ENCODE measurements at regions not wholly inside any gene's neighbourhood (a gene's known extent, or its start where the extent isn't known, plus 50 kb on each side); places are given as distances from the start of the nearest gene placed in this dataset.
A peak's percentile ranks its signal among the peaks of the same experiment; 100 is the strongest.
"Not testable (repeated sequence)": the region's sequence is repeated elsewhere in the genome, so short reads cannot be mapped to it uniquely, and the experiment has no call there.

DNA sequence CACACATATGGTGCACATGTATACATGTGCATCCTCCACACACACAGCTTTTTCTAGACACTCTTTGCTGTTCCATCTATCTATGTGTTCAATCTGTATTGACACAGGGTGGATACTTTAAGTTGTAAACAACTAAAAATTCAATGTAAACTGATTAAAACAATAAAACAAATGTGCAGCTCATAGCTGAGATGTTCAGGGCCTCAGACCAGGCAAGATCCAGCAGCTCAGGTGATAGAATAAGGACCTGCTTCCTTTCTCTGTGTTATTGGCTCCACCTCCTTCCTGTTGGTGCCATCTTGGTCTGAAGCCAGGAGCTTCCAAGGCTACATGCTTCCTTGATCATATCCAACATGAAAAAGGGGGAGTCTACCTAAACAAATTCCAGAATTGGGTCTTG, 158.1 kb upstream of the RFLNA start:
- no peak for DNase-seq (ENCODE audit: low read depth)
- Histone ChIP-seq H3K27me3 (ENCODE audit: control insufficient read depth, insufficient read depth, low read length) (no peaks in the 10 kb centered on the region), H3K4me3 (ENCODE audit: low read depth, low read length) (no peak overlapping the region), H3K36me3 (ENCODE audit: control insufficient read depth, insufficient read depth, low read length) (no peaks in the 10 kb centered on the region)
- TF ChIP-seq, protein P1, sequence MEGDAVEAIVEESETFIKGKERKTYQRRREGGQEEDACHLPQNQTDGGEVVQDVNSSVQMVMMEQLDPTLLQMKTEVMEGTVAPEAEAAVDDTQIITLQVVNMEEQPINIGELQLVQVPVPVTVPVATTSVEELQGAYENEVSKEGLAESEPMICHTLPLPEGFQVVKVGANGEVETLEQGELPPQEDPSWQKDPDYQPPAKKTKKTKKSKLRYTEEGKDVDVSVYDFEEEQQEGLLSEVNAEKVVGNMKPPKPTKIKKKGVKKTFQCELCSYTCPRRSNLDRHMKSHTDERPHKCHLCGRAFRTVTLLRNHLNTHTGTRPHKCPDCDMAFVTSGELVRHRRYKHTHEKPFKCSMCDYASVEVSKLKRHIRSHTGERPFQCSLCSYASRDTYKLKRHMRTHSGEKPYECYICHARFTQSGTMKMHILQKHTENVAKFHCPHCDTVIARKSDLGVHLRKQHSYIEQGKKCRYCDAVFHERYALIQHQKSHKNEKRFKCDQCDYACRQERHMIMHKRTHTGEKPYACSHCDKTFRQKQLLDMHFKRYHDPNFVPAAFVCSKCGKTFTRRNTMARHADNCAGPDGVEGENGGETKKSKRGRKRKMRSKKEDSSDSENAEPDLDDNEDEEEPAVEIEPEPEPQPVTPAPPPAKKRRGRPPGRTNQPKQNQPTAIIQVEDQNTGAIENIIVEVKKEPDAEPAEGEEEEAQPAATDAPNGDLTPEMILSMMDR (IDR thresholded peaks at IDR 0.05; ENCODE audit: insufficient read depth, low read length, severe bottlenecking), result no peak
- no peak for FAIRE-seq

DNA sequence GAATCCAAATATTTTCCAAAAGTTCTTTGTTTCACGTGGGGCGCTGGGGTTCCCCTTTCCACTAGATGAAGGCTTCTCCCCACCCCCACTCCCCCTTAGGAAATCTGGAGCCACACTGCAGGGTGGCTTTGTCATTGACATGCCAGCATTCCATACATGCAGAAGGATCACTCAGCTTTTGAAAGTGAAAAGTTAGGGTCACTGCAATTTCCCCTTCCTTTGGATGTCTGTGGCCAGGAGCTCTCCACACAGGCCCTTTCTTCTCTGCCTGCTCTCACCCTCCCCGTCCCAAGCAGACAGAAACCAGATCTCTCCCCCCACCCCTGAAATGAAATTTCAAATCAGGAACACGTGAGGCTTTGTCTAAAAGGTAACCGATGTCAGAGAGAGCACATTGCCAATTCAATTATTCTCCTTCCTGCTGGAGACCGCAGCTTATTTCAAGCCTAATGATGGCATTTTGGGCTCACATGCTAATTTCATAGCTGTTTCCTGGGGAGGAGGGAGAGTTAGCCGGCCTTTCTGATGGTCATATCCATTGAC, 153.9 kb upstream of the RFLNA start:
- H3K4me3 ChIP-seq (ENCODE audit: low read depth, low read length), result no peak overlapping the region
- DNase-seq (ENCODE audit: low read depth) (no peak), FAIRE-seq (no peak)
- H3K27me3 ChIP-seq (ENCODE audit: control insufficient read depth, insufficient read depth, low read length), result no peaks in the 10 kb centered on the region
- TF ChIP-seq, protein P1 (IDR thresholded peaks at IDR 0.05; ENCODE audit: insufficient read depth, low read length, severe bottlenecking), result no peak
- H3K36me3 ChIP-seq (ENCODE audit: control insufficient read depth, insufficient read depth, low read length), result no peaks in the 10 kb centered on the region

DNA sequence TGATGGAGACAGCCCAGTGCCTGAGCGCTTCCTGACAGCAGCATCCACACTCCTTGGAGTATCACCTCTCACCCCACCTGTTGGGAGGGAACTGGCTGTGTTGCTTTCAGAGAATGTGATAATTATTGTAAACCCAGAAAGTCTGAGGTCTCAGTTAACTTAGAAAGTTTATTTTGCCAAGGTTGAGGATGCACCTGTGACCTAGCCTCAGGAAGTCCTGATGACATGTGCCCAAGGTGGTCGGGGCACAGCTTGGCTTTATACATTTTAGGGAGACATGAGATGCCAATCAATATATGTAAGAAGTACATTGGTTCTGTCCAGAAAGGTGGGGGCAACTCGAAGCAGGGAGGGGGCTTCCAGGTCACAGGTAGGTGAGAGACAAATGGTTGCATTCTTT, 153.3 kb upstream of the RFLNA start:
- FAIRE-seq; H3K27me3 ChIP-seq (ENCODE audit: control insufficient read depth, insufficient read depth, low read length); H3K36me3 ChIP-seq (ENCODE audit: control insufficient read depth, insufficient read depth, low read length); H3K4me3 ChIP-seq (ENCODE audit: low read depth, low read length); DNase-seq (ENCODE audit: low read depth): not testable (repeated sequence)

DNA sequence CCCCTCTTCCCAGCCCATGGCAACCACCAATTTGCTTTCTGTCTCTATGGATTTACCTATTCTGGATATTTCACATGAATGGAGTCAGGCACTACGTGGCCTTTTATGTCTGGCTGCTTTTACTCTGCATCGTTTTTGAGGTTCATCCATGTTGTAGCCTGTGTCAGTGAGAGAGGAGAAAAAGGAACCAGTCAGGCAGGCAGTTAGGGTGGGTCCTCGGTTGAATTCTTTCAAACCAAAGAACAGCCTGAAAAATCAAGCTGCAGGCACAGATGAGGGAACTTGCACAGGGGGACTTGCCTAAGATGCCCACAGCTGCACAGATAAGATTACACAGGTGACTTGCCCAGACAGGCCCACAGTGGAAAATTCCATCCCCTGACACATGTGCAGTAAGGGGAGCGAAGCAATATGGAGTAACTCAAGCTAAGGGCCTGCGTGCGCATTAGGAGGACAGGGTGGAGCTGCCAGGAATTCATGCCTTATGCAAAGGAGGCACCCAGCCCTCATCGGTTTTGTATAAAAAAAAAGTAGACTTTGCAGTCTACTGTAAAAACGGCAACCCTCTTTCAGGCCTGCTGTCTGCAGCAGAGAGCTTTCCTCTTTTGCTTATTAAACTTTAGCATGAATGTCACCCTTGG, 152.4 kb upstream of the RFLNA start:
- DNase-seq (ENCODE audit: low read depth) (no peak), FAIRE-seq (no peak)
- TF ChIP-seq, protein P1 (IDR thresholded peaks at IDR 0.05; ENCODE audit: insufficient read depth, low read length, severe bottlenecking), result no peak
- Histone ChIP-seq H3K36me3 (ENCODE audit: control insufficient read depth, insufficient read depth, low read length) (no peaks in the 10 kb centered on the region), H3K27me3 (ENCODE audit: control insufficient read depth, insufficient read depth, low read length) (no peaks in the 10 kb centered on the region), H3K4me3 (ENCODE audit: low read depth, low read length) (no peak overlapping the region)

DNA sequence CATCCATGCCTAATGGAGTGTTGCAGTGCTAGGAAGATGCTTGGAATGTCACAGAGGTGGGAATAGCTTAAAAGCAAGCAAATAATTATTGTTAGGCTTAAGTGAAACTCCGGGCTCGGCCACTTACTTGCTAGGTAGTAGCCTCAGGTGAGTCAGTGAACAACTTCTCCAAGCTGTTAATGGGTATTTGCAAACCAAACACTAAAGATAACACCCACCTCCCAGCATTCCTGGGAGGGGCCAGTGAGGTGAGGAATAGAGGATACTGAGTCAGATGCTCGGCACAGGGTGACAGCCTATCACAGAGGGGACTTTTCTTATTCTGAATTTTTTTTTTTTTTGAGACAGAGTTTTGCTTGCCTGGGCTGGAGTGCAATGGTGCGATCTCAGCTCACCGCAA, 151.2 kb upstream of the RFLNA start:
- peak; percentile 51 for DNase-seq (ENCODE audit: low read depth)
- TF ChIP-seq, protein P1 (IDR thresholded peaks at IDR 0.05; ENCODE audit: insufficient read depth, low read length, severe bottlenecking), result no peak
- Histone ChIP-seq H3K36me3 (ENCODE audit: control insufficient read depth, insufficient read depth, low read length) (no peaks in the 10 kb centered on the region), H3K4me3 (ENCODE audit: low read depth, low read length) (no peak overlapping the region), H3K27me3 (ENCODE audit: control insufficient read depth, insufficient read depth, low read length) (no peaks in the 10 kb centered on the region)
- no peak for FAIRE-seq

DNA sequence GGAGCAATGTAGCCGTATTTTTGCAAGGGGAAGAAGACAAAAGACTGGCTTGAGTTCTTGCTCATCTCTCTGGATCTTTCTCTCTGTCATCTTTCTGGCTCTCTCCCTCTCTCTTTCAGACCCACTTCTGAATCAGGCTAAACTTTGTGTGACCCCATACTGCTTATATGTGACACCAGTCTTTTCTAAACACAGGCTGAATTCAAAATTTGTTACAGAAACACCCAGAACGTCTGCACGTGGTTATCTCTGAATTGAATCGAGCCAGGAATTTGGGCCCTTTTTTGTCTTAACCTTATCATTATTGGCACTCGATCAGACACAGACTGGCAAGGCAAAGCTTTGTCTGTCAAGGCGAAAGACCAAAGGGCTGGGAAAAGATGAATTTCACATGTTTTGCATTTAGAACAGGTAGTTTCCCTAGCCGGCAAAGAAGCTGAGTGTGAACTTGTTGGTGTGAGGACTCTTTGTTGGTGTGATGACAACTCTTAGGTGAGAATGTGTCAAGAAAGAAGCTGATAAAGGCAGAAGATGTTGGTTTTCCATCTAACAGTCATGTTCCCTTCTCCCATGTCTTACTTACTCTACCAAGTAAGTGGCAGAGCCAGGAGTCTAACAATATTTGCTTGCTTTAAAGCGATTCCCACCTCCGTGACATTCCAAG, 150.2 kb upstream of the RFLNA start:
- no peak for DNase-seq (ENCODE audit: low read depth)
- no peaks in the 10 kb centered on the region for H3K36me3 ChIP-seq (ENCODE audit: control insufficient read depth, insufficient read depth, low read length)
- H3K27me3 ChIP-seq (ENCODE audit: control insufficient read depth, insufficient read depth, low read length), result no peaks in the 10 kb centered on the region
- no peak overlapping the region for H3K4me3 ChIP-seq (ENCODE audit: low read depth, low read length)
- no peak for FAIRE-seq
- TF ChIP-seq, protein P1 (IDR thresholded peaks at IDR 0.05; ENCODE audit: insufficient read depth, low read length, severe bottlenecking), result no peak

Data from bronchial epithelial cell (primary cell).